ENCODE measurements at regions not wholly inside any gene's neighbourhood (a gene's known extent, or its start where the extent isn't known, plus 50 kb on each side); places are given as distances from the start of the nearest gene placed in this dataset.
"Not testable (repeated sequence)": the region's sequence is repeated elsewhere in the genome, so short reads cannot be mapped to it uniquely, and the experiment has no call there.

- DNase-seq: no peak
- Mint-ChIP-seq H3K4me3 (no peak overlapping the region), H3K4me1 (no peaks in the 10 kb centered on the region), H3K9me3 (no peaks in the 10 kb centered on the region), H3K36me3 (ENCODE audit: low read depth) (no peaks in the 10 kb centered on the region), H3K27ac (no peak overlapping the region), H3K27me3 (no peaks in the 10 kb centered on the region)
- intact Hi-C loops (cut with micrococcal nuclease): no loop called here
Observed at GRCh38 chr2:67570611-67571010, 173.5 kb downstream of the ETAA1 start.

DNA sequence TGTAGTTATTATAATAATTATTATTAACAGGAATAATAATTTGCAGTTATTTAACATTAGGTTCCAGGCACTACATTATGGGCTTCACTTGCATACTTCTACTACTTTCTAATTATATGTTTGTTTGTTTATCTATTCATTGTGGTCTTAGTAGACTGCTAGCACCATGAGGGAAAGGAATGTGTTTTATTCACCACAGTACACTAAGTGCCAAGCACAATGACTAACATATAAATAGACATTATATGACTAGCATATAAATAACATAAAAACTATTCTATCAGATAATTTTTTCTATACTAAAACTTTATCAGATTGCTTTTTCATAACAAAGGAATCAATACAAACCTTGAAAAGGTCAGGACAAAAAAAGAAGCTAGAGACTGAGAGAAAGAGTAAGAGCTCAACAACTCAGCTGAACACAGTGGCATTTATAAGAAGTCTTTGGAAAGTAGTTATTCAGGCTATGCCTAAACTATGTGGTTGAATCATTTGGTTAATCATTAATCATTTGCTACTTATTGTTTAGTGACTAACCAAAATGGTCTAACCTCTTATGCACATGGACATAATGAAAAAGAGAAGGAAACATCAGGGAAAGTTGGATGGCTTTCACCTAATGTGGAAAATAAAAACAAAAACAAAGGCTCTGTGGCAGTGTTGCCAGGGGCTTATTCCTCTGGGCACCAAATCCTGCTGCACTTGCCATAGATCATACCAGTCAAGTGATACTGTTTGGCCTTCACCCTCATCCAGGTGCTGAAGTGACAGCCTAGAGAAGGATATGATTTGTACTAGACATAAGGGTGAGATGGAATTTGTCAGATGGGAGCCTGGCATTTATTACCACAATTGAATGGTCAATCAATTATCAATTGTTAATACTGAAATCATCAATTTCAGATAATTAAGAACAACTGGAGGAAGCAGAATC lies 174.9 kb downstream of the ETAA1 start:
- intact Hi-C loops (cut with micrococcal nuclease): no loop called here
- Mint-ChIP-seq H3K27ac (no peak overlapping the region), H3K27me3 (no peaks in the 10 kb centered on the region), H3K4me1 (no peaks in the 10 kb centered on the region), H3K4me3 (no peak overlapping the region), H3K9me3 (no peaks in the 10 kb centered on the region), H3K36me3 (ENCODE audit: low read depth) (no peaks in the 10 kb centered on the region)
- DNase-seq: no peak

DNA sequence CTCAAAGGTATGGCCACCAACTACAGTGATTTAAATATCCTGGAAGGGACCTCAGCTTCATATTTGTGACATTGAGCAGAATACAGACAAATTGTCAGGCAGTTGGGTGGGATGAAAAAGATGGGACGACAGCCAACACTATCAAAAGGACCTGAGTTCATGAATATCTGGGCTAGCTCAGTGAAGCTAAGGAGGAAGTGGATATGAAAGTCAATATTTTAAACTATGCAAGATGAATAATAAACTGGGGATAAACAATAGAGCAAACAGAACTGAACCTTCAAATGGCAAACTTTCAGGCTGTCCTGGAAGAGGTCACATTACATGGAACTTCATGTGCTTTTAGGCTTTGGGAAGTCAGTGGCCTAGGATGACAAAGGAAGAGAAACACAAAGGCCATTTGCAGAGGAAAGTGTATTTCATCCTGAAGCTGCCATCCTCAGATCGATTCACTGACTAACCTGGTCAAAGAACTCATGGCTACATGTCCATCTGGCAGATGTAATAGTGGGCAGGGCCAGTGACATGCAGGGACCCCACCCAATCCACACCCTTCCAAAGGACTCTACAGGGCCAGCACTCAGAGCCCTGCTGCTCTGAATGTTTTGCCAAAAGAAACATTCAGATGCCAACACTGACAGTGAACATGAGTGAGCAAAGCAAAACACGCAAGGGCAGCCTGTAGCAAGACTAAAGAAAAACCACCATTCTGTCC lies 175.7 kb downstream of the ETAA1 start:
- no peak overlapping the region for H3K27ac Mint-ChIP-seq
- no peaks in the 10 kb centered on the region for H3K9me3 Mint-ChIP-seq
- no peaks in the 10 kb centered on the region for H3K36me3 Mint-ChIP-seq (ENCODE audit: low read depth)
- no peaks in the 10 kb centered on the region for H3K4me1 Mint-ChIP-seq
- H3K4me3 Mint-ChIP-seq: no peak overlapping the region
- intact Hi-C loops (cut with micrococcal nuclease): no loop called here
- DNase-seq: no peak
- no peaks in the 10 kb centered on the region for H3K27me3 Mint-ChIP-seq

GRCh38 chr2:67574230-67574629 lies 177.1 kb downstream of the ETAA1 start:
- H3K4me3 Mint-ChIP-seq: no peak overlapping the region
- no peaks in the 10 kb centered on the region for H3K27me3 Mint-ChIP-seq
- H3K4me1 Mint-ChIP-seq: no peaks in the 10 kb centered on the region
- H3K36me3 Mint-ChIP-seq (ENCODE audit: low read depth): no peaks in the 10 kb centered on the region
- intact Hi-C loops (cut with micrococcal nuclease): no loop called here
- no peak overlapping the region for H3K27ac Mint-ChIP-seq
- no peaks in the 10 kb centered on the region for H3K9me3 Mint-ChIP-seq
- DNase-seq: no peak

- Mint-ChIP-seq H3K36me3 (ENCODE audit: low read depth) (no peaks in the 10 kb centered on the region), H3K27ac (no peak overlapping the region), H3K4me1 (no peaks in the 10 kb centered on the region), H3K27me3 (no peaks in the 10 kb centered on the region), H3K4me3 (no peak overlapping the region), H3K9me3 (no peaks in the 10 kb centered on the region)
- intact Hi-C loops (cut with micrococcal nuclease): no loop called here
- DNase-seq: no peak
Observed at GRCh38 chr2:67576226-67576625, 179.1 kb downstream of the ETAA1 start.

DNA sequence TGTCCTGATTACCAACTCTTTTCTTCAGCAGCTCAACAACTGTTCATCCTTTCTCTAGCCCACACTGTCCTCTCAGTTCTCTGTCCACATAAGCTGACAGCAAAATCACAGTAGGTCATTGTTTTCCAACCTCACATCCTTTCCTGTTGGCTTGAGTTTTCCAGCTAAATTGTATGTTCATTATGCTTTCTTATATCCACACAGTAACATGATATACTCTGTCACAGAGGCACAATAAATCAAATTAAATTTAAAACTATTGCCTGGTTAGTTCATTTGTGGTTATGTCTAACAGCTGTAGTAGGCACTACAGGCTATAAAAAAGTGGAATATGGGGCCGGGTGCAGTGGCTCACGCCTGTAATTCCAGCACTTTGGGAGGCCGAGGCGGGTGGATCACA lies 179.9 kb downstream of the ETAA1 start:
- Mint-ChIP-seq H3K9me3 (no peaks in the 10 kb centered on the region), H3K4me1 (no peaks in the 10 kb centered on the region), H3K27me3 (no peaks in the 10 kb centered on the region), H3K4me3 (no peak overlapping the region), H3K27ac (no peak overlapping the region), H3K36me3 (ENCODE audit: low read depth) (no peaks in the 10 kb centered on the region)
- no peak for DNase-seq
- intact Hi-C loops (cut with micrococcal nuclease): no loop called here

GRCh38 chr2:67579216-67579615 lies 182.1 kb downstream of the ETAA1 start:
- no peak for DNase-seq
- Mint-ChIP-seq H3K27ac (no peak overlapping the region), H3K4me1 (no peaks in the 10 kb centered on the region), H3K27me3 (no peaks in the 10 kb centered on the region), H3K9me3 (no peaks in the 10 kb centered on the region), H3K36me3 (ENCODE audit: low read depth) (no peaks in the 10 kb centered on the region), H3K4me3 (no peak overlapping the region)
- intact Hi-C loops (cut with micrococcal nuclease): no loop called here

DNA sequence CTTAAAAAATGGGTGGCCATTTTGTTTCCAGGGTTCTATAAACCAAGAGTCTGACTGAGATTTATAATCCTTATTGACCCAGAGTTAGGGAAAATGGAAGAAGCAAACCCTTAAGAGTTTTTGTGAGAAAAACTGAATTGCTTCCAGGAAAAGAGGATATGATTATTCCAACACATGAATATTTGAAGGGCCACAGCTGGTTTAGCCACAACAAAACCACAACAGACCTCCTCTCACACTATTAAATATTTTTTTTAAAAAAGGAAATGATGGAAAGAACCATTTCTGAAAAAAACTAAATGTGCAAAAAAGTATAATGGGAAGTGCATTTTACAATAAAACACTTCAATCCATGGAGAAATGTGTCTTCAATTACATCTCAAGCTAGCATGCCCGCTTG lies 182.7 kb downstream of the ETAA1 start:
- Mint-ChIP-seq H3K4me3 (no peak overlapping the region), H3K27me3 (no peaks in the 10 kb centered on the region), H3K27ac (no peak overlapping the region), H3K36me3 (ENCODE audit: low read depth) (no peaks in the 10 kb centered on the region), H3K9me3 (no peaks in the 10 kb centered on the region), H3K4me1 (no peaks in the 10 kb centered on the region)
- intact Hi-C loops (cut with micrococcal nuclease): no loop called here
- no peak for DNase-seq

- no peaks in the 10 kb centered on the region for H3K9me3 Mint-ChIP-seq
- H3K4me3 Mint-ChIP-seq: no peak overlapping the region
- intact Hi-C loops (cut with micrococcal nuclease): no loop called here
- no peak for DNase-seq
- H3K4me1 Mint-ChIP-seq: no peaks in the 10 kb centered on the region
- no peaks in the 10 kb centered on the region for H3K36me3 Mint-ChIP-seq (ENCODE audit: low read depth)
- H3K27ac Mint-ChIP-seq: no peak overlapping the region
- no peaks in the 10 kb centered on the region for H3K27me3 Mint-ChIP-seq
Observed at GRCh38 chr2:67581751-67582150, 184.6 kb downstream of the ETAA1 start.

GRCh38 chr2:67583185-67583584 lies 186.1 kb downstream of the ETAA1 start:
- Mint-ChIP-seq H3K4me3 (no peak overlapping the region), H3K9me3 (no peaks in the 10 kb centered on the region), H3K36me3 (ENCODE audit: low read depth) (no peaks in the 10 kb centered on the region), H3K4me1 (no peaks in the 10 kb centered on the region), H3K27me3 (no peaks in the 10 kb centered on the region), H3K27ac (no peak overlapping the region)
- no peak for DNase-seq
- intact Hi-C loops (cut with micrococcal nuclease): no loop called here

GRCh38 chr2:67585400-67585799 lies 188.3 kb downstream of the ETAA1 start:
- Mint-ChIP-seq H3K27me3 (no peaks in the 10 kb centered on the region), H3K36me3 (ENCODE audit: low read depth) (no peaks in the 10 kb centered on the region), H3K4me3 (no peak overlapping the region), H3K4me1 (no peaks in the 10 kb centered on the region), H3K27ac (no peak overlapping the region), H3K9me3 (no peaks in the 10 kb centered on the region)
- intact Hi-C loops (cut with micrococcal nuclease): no loop called here
- DNase-seq: no peak

DNA sequence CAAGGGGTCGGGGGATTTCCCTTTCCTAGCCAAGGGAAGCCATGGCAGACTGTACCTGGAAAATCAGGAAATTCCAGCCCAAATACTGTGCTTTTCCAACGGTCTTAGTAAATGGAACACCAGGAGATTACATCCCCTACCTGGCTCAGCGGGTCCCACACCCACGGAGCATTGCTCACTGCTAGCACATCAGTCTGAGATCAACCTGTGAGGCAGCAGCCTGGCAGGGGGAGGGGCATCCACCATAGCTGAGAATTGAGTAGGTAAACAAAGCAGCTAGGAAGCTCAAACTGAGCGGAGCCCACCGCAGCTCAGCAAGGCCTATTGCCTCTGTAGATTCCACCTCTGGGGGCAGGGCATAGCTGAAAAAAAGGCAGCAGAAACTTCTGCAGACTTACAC lies 192.0 kb downstream of the ETAA1 start:
- intact Hi-C loops (cut with micrococcal nuclease): not testable (repeated sequence)

DNA sequence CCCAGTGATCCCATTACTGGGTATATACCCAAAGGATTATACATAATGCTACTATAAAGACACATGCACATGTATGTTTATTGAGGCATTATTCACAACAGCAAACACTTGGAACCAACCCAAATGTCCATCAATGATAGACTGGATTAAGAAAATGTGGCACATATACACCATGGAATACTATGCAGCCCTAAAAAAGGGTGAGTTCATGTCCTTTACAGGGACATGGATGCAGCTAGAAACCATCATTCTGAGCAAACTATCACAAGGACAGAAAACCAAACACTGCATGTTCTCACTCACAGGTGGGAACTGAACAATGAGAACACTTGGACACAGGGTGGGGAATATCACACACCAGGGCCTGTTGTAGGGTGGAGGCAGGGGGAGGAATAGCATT lies 197.4 kb downstream of the ETAA1 start:
- H3K4me1 Mint-ChIP-seq; H3K4me3 Mint-ChIP-seq; H3K36me3 Mint-ChIP-seq (ENCODE audit: low read depth); H3K27ac Mint-ChIP-seq; H3K27me3 Mint-ChIP-seq; DNase-seq; intact Hi-C loops (cut with micrococcal nuclease): not testable (repeated sequence)
- peaks cover 12% of the 10 kb centered on the region for H3K9me3 Mint-ChIP-seq

More for the DNA sequence above, 192.0 kb downstream of the ETAA1 start:
- DNase-seq; H3K36me3 Mint-ChIP-seq (ENCODE audit: low read depth); H3K9me3 Mint-ChIP-seq; H3K27me3 Mint-ChIP-seq; H3K27ac Mint-ChIP-seq; H3K4me3 Mint-ChIP-seq; H3K4me1 Mint-ChIP-seq: not testable (repeated sequence)

GRCh38 chr2:67596871-67597270 lies 199.7 kb downstream of the ETAA1 start:
- H3K9me3 Mint-ChIP-seq: peaks cover 9% of the 10 kb centered on the region
- intact Hi-C loops (cut with micrococcal nuclease): no loop called here
- H3K4me1 Mint-ChIP-seq: no peaks in the 10 kb centered on the region
- no peaks in the 10 kb centered on the region for H3K27me3 Mint-ChIP-seq
- H3K27ac Mint-ChIP-seq: no peak overlapping the region
- no peak for DNase-seq
- H3K36me3 Mint-ChIP-seq (ENCODE audit: low read depth): no peaks in the 10 kb centered on the region
- no peak overlapping the region for H3K4me3 Mint-ChIP-seq

Data from activated CD4-positive, alpha-beta T cell treated with anti-CD3 and anti-CD28 coated beads, Interleukin-2, amount 10 ng/mL, durations not matched to agents 24 days and 14 days (primary cell).